SK-N-MC (cell line): ENCODE measurements at regions not wholly inside any gene's neighbourhood (a gene's known extent, or its start where the extent isn't known, plus 50 kb on each side); places are given as distances from the start of the nearest gene placed in this dataset.

Source experiments
- DNase-seq: peaks from one replicate; pipeline ENCODE4 v3.0.0-alpha.2; 2011; ENCODE audit warnings: low read depth, low spot score
- H3K27ac ChIP-seq: fragments of 200-600 bp; sonication (generic); 2 replicates; pipeline ENCODE4 v1.5.1; 2016; ENCODE audit warnings: mixed run types
- H3K36me3 ChIP-seq: fragments of 200-600 bp; sonication (generic); 2 replicates; pipeline ENCODE4 v1.6.1; 2017; ENCODE audit warnings: antibody characterized with exemption, low read length, mixed read lengths; ENCODE audit not compliant: insufficient read depth
- H3K4me3 ChIP-seq: fragments of 200-600 bp; sonication (generic); 2 replicates; pipeline ENCODE4 v1.5.1; 2016
- H3K9ac ChIP-seq: fragments of 200-600 bp; sonication (generic); 2 replicates; pipeline ENCODE4 v1.8.0; 2017; ENCODE audit warnings: mixed run types, mixed read lengths; ENCODE audit not compliant: insufficient read length
- H3K9me3 ChIP-seq: fragments of 200-600 bp; sonication (generic); 2 replicates; pipeline ENCODE4 v1.6.1; 2017; ENCODE audit warnings: low read depth, mild to moderate bottlenecking, antibody characterized with exemption, low read length, moderate library complexity, mixed read lengths
- EZH2 ChIP-seq: fragments of 200-600 bp; sonication (generic); IDR thresholded peaks from one replicate; pipeline ENCODE4 v1.6.1; 2017; ENCODE audit warnings: antibody characterized with exemption
- FOXP2 ChIP-seq: optimal IDR thresholded peaks from 2 replicates; pipeline ENCODE3; 2011; ENCODE audit warnings: mild to moderate bottlenecking, moderate library complexity; ENCODE audit not compliant: insufficient read depth; ENCODE audit errors: extremely low read length, control extremely low read depth
- POLR2AphosphoS5 ChIP-seq: IDR thresholded peaks from 2 replicates; pipeline ENCODE4 v1.6.1; 2012; ENCODE audit warnings: mild to moderate bottlenecking, low read depth, low read length, borderline replicate concordance

DNA sequence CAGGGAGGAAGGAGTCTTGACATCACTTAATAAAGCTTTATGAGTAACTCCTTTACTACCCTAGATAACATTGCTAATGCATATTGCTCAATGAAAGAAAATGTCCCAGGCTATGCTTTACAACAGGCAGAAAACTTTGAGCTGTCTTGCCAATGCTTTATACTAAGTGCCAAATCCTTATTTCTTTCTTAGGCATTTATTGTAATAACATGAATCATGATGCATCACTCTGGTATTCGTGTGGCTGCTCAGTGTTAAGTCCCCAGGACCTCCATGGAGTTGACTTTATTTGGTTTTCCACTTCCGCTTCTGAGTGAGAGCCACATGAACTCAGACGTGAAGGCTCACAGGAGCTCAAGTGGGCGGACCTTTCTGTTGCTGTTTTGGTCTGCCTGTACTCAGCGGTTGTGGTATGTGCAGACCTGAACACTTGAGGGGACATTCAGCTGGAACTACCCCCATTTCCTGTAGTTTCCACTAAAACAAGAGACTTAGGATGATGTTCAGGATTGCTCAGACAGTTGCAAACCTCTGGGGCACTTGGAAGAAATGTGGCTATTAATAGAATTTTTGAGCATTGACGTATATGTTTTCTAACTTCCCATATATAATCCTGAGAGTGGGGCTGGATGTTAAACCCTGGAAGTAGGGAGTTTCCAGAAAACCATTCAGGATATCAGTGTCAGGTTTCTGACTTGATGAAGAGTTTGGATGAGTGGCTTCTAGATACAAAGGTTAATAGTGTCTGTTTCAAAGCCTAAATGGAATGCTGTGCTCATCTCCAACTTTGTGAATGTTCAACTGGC is 258.6 kb downstream of the MSRB3 start:
- no peak overlapping the region for H3K9ac ChIP-seq
- peaks cover 14% of the 10 kb centered on the region; the same call in 1 of the 2 replicates for H3K9me3 ChIP-seq
- no peak for DNase-seq
- no peak overlapping the region for H3K4me3 ChIP-seq
- H3K27ac ChIP-seq = no peak overlapping the region
- no peak for TF ChIP-seq POLR2AphosphoS5
- TF ChIP-seq EZH2 = no peak
- TF ChIP-seq FOXP2 = no peak
- H3K36me3 ChIP-seq = no peaks in the 10 kb centered on the region

DNA sequence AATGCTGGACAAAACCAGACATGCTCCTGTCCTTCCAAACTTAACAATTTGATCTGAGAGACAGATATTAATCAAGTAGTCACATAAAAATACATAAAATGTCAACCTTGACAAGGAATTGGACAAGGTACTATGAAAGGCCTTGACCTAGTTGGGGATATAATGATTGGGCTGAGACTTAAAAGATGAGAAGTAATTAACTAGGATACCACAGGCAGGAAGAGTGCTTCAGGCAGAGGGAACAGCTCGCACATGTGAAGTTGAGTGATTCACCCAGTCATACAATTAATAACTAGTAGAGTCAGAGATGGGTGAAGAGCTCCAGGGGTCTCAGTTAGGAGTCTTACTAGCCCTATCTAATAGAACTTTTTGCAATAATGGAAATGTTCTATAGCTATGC is 259.5 kb downstream of the MSRB3 start:
- Histone ChIP-seq H3K9me3 (peaks cover 14% of the 10 kb centered on the region; the same call in 1 of the 2 replicates), H3K36me3 (no peaks in the 10 kb centered on the region), H3K4me3 (no peak overlapping the region), H3K9ac (no peak overlapping the region), H3K27ac (no peak overlapping the region)
- no peak for TF ChIP-seq EZH2
- TF ChIP-seq FOXP2 = no peak
- TF ChIP-seq POLR2AphosphoS5 = no peak
- DNase-seq = no peak

DNA sequence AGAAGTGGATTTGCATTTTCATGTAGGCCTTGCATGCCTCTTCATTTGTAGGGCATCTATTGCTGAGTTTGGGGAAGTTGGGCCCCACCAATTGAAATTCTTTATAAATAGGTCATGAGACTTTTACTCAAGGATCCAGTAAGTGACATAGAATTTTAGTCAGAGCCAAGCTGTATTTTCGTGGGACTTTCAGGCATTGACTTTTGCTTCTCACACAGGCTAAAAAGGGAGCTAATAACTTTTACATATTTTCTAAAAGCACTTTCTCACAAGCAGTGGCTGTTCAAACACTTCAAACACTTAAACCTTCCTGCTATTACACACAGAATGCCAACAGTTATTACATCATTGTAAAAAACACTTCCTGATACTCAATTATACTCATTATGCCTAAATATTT is 260.5 kb downstream of the MSRB3 start:
- TF ChIP-seq FOXP2 (no peak), POLR2AphosphoS5 (no peak), EZH2 (no peak)
- Histone ChIP-seq H3K9ac (no peak overlapping the region), H3K27ac (no peak overlapping the region), H3K9me3 (peaks cover 14% of the 10 kb centered on the region; the same call in 1 of the 2 replicates), H3K4me3 (no peak overlapping the region), H3K36me3 (no peaks in the 10 kb centered on the region)
- no peak for DNase-seq

DNA sequence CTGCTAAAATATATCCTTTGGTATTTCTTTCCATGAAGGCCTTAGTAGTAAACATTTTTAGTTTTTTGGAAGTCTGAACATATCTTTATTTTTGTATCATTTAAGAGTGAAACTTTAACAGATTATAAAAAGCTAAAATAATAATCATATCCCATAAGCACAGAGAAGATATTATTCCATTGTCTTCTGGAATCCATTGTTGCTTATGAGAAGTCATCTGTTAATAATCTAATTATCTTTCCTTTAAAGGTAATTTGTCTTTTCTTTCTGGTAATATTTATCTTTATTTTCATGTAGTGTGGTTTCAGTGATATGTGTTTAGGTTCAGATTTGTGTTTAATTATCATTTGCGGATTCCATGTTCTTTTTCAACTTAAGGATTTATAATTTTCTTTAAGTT is 261.7 kb downstream of the MSRB3 start:
- no peak overlapping the region for H3K9ac ChIP-seq
- TF ChIP-seq EZH2 (no peak), FOXP2 (no peak), POLR2AphosphoS5 (no peak)
- H3K9me3 ChIP-seq = peaks cover 14% of the 10 kb centered on the region; the same call in 1 of the 2 replicates
- H3K36me3 ChIP-seq = no peaks in the 10 kb centered on the region
- H3K27ac ChIP-seq = no peak overlapping the region
- DNase-seq = no peak
- no peak overlapping the region for H3K4me3 ChIP-seq

DNA sequence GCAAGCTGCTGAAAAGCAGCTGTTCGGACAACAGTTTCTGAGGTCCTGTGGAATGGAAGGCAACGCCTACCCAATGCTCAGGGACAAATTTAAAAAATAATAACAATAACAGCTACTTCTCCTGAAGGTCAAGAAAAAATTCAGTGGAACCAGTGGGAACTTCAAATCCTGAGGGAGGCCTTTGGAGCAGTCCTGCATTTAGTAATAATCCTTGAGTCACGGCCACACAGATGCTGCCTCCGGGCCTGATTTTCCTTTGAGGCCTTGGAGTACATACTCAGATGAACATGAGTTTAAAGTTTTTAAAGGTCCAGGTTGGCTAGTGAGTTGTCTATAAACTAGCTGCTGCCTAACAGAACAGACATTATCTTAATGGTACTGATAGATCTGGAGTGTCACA is 268.0 kb downstream of the MSRB3 start:
- Histone ChIP-seq H3K9ac (no peak overlapping the region), H3K27ac (no peak overlapping the region), H3K4me3 (no peak overlapping the region), H3K9me3 (no peaks in the 10 kb centered on the region), H3K36me3 (no peaks in the 10 kb centered on the region)
- DNase-seq = no peak
- no peak for TF ChIP-seq FOXP2
- TF ChIP-seq EZH2 = no peak
- TF ChIP-seq POLR2AphosphoS5 = no peak

DNA sequence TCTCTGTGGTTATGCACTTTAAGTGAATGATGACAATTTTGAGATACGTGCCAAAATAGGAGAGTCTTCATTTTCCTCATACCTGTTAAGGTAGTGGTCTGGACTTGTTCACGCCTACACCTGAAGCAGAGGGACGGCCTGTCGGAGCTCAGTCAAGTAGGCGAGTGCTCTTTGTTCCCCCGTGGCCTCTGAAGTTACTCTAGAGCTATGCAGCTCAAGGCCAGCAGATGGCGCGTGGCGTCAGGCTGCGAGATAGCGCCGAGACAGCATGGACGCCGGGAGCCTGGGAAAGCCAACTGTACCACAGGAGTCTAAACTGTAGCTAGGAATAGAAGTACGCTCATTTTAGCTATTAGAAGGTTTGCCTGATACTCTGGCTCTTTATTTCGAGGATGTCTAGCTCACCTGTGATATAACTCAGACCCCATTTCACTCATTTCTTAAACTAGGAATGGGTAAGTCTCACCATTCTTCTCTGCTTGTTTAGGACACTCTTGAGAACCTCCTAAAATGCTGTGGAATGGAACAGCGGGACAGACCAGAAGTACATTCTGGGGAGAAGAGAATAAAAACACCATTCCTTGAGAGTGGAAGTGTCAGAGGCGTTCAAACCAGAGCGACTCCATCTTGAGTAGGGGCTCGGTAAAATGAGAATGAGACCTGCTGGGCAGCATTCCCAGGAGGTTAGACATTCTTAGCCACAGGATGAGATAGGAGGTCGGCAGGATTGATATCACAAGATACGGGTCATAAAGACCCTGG is 267.4 kb upstream of the HMGA2 start:
- Histone ChIP-seq H3K9me3 (no peaks in the 10 kb centered on the region), H3K36me3 (no peaks in the 10 kb centered on the region), H3K27ac (0 out of 2 replicates have a peak overlapping the region, but pooled peaks have one; percentile 19), H3K9ac (no peak overlapping the region), H3K4me3 (peak overlapping the region; percentile 39)
- no peak for DNase-seq
- TF ChIP-seq POLR2AphosphoS5 = no peak
- no peak for TF ChIP-seq FOXP2
- no peak for TF ChIP-seq EZH2

DNA sequence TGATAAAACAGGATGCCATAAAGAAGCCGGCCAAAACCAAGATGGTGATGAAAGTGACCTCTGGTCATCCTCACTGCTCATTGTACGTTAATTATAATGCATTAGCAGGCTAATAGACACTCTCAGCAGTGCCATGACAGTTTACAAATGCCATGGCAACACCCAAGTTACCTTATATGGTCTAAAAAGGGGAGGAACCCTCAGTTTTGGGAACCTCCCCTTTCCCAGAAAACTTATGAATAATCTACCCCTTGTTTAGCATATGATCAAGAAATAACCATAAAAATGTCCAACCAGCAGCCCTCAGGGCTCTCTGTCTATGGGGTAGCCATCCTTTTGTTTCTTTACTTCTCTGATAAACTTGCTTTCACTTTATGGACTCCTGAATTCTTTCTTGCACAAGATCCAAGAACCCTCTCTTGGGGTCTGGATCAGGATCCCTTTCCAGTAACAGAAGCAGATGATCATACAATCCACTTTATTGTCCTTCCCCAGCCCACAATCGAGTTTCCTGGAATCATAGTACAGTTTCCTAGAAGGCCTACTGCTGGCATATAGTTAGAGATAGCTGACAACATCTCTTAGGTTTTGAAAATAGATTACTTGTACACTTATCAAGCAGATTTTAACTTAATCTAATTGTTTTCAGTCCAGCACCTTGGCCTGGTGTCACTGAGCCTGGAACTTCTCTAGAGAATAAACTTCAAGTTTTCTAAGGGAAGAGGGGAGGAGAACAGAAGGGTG is 266.7 kb upstream of the HMGA2 start:
- Histone ChIP-seq H3K36me3 (no peaks in the 10 kb centered on the region), H3K4me3 (peak overlapping the region; percentile 39; the same call in 1 of the 2 replicates), H3K9me3 (no peaks in the 10 kb centered on the region), H3K27ac (no peak overlapping the region), H3K9ac (no peak overlapping the region)
- no peak for TF ChIP-seq POLR2AphosphoS5
- DNase-seq = no peak

DNA sequence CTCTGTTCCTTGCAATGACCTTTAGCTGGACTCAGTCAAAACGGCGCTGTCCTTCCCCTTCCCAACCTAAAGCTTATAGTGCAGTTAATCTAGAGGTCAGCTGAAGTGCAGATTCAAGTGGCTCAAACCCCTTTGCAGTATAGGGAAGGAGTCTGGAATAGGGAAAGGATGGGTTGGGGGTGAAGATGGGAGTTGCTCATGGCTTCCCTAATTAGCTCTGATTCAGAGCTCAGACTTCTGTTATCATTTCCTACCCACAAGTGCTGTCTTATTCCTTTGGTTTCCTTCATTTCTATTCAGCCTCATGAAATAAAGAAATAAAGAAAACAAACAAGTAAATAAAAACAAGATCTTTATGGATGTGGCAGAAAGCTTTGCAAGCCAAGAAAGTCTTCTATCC is 264.0 kb upstream of the HMGA2 start:
- H3K27ac ChIP-seq = no peak overlapping the region
- DNase-seq = no peak
- H3K9me3 ChIP-seq = no peaks in the 10 kb centered on the region
- no peak overlapping the region for H3K9ac ChIP-seq
- H3K36me3 ChIP-seq = no peaks in the 10 kb centered on the region
- TF ChIP-seq POLR2AphosphoS5 = no peak
- no peak for TF ChIP-seq FOXP2
- no peak for TF ChIP-seq EZH2
- no peak overlapping the region for H3K4me3 ChIP-seq
